Ovary (tissue), 1 donor: ENCODE measurements at regions not wholly inside any gene's neighbourhood (a gene's known extent, or its start where the extent isn't known, plus 50 kb on each side); places are given as distances from the start of the nearest gene placed in this dataset.

Source experiments
- EP300 ChIP-seq: sonication (generic); formaldehyde crosslinking; IDR thresholded peaks from one replicate; pipeline ENCODE4 v1.6.1; 2017; ENCODE audit warnings: antibody characterized with exemption
- POLR2A ChIP-seq: fragments of 450-650 bp; IDR thresholded peaks from one replicate; pipeline ENCODE4 v1.6.1; 2017; ENCODE audit warnings: antibody characterized with exemption, mild to moderate bottlenecking, moderate library complexity

- TF ChIP-seq POLR2A, result no peak
- TF ChIP-seq EP300, result no peak
Measured at GRCh38 chr10:57844387-57844998, 423.2 kb downstream of the IPMK start.
